ENCODE measurements at regions not wholly inside any gene's neighbourhood (a gene's known extent, or its start where the extent isn't known, plus 50 kb on each side); places are given as distances from the start of the nearest gene placed in this dataset.

DNA sequence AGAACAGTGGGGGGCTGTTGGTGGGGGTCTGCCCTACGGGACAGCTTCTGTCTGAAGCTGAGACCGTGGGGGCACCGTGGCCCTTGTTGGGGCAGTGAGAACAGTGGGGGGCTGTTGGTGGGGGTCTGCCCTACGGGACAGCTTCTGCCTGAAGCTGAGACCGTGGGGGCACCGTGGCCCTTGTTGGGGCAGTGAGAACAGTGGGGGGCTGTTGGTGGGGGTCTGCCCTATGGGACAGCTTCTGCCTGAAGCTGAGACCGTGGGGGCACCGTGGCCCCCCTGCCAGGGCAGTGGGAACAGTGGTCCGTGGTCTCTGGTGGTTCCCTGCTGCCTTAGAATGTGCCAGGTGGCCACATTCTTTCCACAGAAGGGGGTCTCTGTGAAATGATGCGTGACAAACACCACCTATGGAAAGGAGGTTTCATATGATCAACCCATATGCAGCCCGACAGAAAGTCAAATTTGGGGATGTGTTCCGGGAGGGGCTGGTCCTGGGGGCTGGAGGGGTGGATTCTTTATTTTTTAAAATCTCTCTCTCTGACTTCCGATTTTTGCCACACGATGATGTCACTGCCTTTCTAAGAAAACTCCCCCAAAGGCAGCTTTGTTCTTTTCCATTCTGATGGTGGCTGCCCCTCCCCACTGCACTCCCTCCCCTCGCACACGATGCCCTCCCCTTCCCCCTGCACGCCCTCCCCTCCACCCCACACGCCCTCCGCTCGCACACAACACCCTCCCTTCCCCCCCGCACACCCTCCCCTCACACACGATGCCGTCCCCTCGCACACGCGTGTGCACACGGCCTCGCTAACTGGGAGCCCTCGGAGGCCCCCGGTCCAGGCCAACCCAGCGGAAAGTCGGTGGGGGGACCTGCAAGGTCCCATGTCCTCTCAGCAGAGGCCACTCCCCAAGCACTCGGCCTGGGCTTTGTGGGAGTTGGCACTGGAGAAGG lies 1186.5 kb downstream of the BRD1 start:
- Histone ChIP-seq H2AFZ (replicated peaks; ENCODE audit: low read length, poor library complexity) (no peak overlapping the region), H2BK15ac (ENCODE audit: low read depth, low read length) (no peak overlapping the region), H2AK9ac (replicated peaks; ENCODE audit: low read depth, low read length, poor library complexity) (no peak overlapping the region), H3K9me3 (ENCODE audit: control insufficient read depth, insufficient read depth, low read length) (peaks cover 61% of the 10 kb centered on the region), H3K4me3 (ENCODE audit: insufficient read depth, low read depth, low read length) (no peak overlapping the region), H2BK20ac (ENCODE audit: low read depth, low read length) (no peak overlapping the region), H4K8ac (ENCODE audit: low read depth in 2 of 2, low read length in 2 of 2) (no peak overlapping the region), H4K91ac (ENCODE audit: insufficient read depth, low read depth, low read length) (no peak overlapping the region), H4K20me1 (ENCODE audit: insufficient read depth, low read length) (no peaks in the 10 kb centered on the region), H3K36me3 (ENCODE audit: control insufficient read depth, insufficient read depth, low read length) (no peaks in the 10 kb centered on the region), H3K4me2 (ENCODE audit: low read depth, low read length) (no peak overlapping the region), H2AK5ac (ENCODE audit: low read depth, low read length) (no peak overlapping the region), H3K14ac (replicated peaks; ENCODE audit: low read depth, low read length) (no peak overlapping the region), H3K27ac (ENCODE audit: insufficient read depth, low read length) (no peak overlapping the region), H3K9ac (ENCODE audit: low read depth, low read length) (no peak overlapping the region), H3K4ac (ENCODE audit: low read depth, low read length) (no peak overlapping the region), H3K18ac (ENCODE audit: low read depth, low read length) (no peak overlapping the region), H3K23ac (ENCODE audit: low read depth, low read length) (no peak overlapping the region), H3K56ac (ENCODE audit: extremely low read depth, insufficient read depth, low read length) (no peak overlapping the region), H3K27me3 (ENCODE audit: control insufficient read depth, insufficient read depth, low read length) (no peaks in the 10 kb centered on the region), H4K5ac (ENCODE audit: low read depth, low read length) (no peak overlapping the region), H2BK5ac (ENCODE audit: low read depth, low read length, poor library complexity, severe bottlenecking) (no peak overlapping the region), H3K9me1 (ENCODE audit: insufficient read depth, low read length) (no peaks in the 10 kb centered on the region), H3K79me1 (ENCODE audit: low read depth in 1 of 2, low read length in 2 of 2) (no peaks in the 10 kb centered on the region), H3K4me1 (ENCODE audit: control insufficient read depth, insufficient read depth, low read length) (no peaks in the 10 kb centered on the region), H2BK120ac (ENCODE audit: low read depth, low read length) (no peak overlapping the region)
- intact Hi-C loops (cut with micrococcal nuclease) (no loop called here), dilution Hi-C loops (cut with HindIII; ENCODE audit: low sequenced_read_pairs, unreplicated experiment) (no loop called here), in situ Hi-C loops (cut with MboI; ENCODE audit: low sequenced_read_pairs) (no loop called here)
- POLR2A ChIA-PET (ENCODE audit: unreplicated experiment): no interaction called here
- WGBS, 2 experiments (ENCODE audit: extremely low coverage in 2 of 2, insufficient read length in 1 of 2): 75% methylated on average over 8 of the region's 33 CpGs; no CpG with 5 or more reads in 1 of the 2 experiments
- DNase-seq: no peak
- no TSS peak for BruUV-seq (replicated peaks)
- no peak for ATAC-seq (ENCODE audit: low read depth)
- no peak for TF ChIP-seq CEBPB (IDR thresholded peaks at IDR 0.05; ENCODE audit: low read depth, low read length)
- no peak for TF ChIP-seq BHLHE40 (IDR thresholded peaks at IDR 0.05; ENCODE audit: low read depth, low read length)
- no peak for TF ChIP-seq FOS (IDR thresholded peaks at IDR 0.05; ENCODE audit: low read depth, low read length)
- no peak for TF ChIP-seq SMC3 (IDR thresholded peaks at IDR 0.05; ENCODE audit: low read depth, low read length)
- TF ChIP-seq, protein P1, sequence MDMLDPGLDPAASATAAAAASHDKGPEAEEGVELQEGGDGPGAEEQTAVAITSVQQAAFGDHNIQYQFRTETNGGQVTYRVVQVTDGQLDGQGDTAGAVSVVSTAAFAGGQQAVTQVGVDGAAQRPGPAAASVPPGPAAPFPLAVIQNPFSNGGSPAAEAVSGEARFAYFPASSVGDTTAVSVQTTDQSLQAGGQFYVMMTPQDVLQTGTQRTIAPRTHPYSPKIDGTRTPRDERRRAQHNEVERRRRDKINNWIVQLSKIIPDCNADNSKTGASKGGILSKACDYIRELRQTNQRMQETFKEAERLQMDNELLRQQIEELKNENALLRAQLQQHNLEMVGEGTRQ (IDR thresholded peaks at IDR 0.05; ENCODE audit: low read depth, low read length): no peak
- CTCF ChIA-PET: no interaction called here

Data from IMR-90 (cell line).